GM23248 (cell line): ENCODE measurements at regions not wholly inside any gene's neighbourhood (a gene's known extent, or its start where the extent isn't known, plus 50 kb on each side); places are given as distances from the start of the nearest gene placed in this dataset.
A peak's percentile ranks its signal among the peaks of the same experiment; 100 is the strongest.

Source experiments
- DNase-seq: peaks from one replicate; pipeline ENCODE4 v3.0.0-alpha.2; 2015
- H2AFZ ChIP-seq: fragments of 200-600 bp; sonication (generic); 2 replicates; pipeline ENCODE4 v1.6.1; 2016; ENCODE audit warnings: antibody characterized with exemption
- H3F3A ChIP-seq: fragments of 200-600 bp; sonication (generic); 2 replicates; pipeline ENCODE4 v1.6.1; 2016; ENCODE audit warnings: mild to moderate bottlenecking, antibody characterized with exemption, mixed run types; ENCODE audit not compliant: insufficient read depth
- H3K27ac ChIP-seq: fragments of 200-600 bp; sonication (generic); 2 replicates; pipeline ENCODE4 v1.5.1; 2016; ENCODE audit warnings: mild to moderate bottlenecking
- H3K27me3 ChIP-seq: fragments of 200-600 bp; sonication (generic); replicated peaks from 2 replicates; pipeline ENCODE4 v1.6.1; 2016; ENCODE audit warnings: mild to moderate bottlenecking; ENCODE audit not compliant: insufficient read depth
- H3K36me3 ChIP-seq: fragments of 200-600 bp; sonication (generic); 2 replicates; pipeline ENCODE4 v1.6.1; 2016; ENCODE audit warnings: low read depth, mild to moderate bottlenecking
- H3K4me1 ChIP-seq: fragments of 200-600 bp; sonication (generic); 2 replicates; pipeline ENCODE4 v1.6.1; 2016; ENCODE audit warnings: mild to moderate bottlenecking; ENCODE audit not compliant: insufficient read depth
- H3K4me2 ChIP-seq: fragments of 200-600 bp; sonication (generic); one replicate; pipeline ENCODE4 v1.6.1; 2016; ENCODE audit warnings: mild to moderate bottlenecking; ENCODE audit not compliant: unreplicated experiment
- H3K4me3 ChIP-seq: fragments of 200-600 bp; sonication (generic); 2 replicates; pipeline ENCODE4 v1.5.1; 2016; ENCODE audit warnings: mild to moderate bottlenecking
- H3K79me2 ChIP-seq: fragments of 200-600 bp; sonication (generic); 2 replicates; pipeline ENCODE4 v1.6.1; 2016; ENCODE audit warnings: mild to moderate bottlenecking; ENCODE audit not compliant: insufficient read depth
- H3K9ac ChIP-seq: fragments of 200-600 bp; sonication (generic); 2 replicates; pipeline ENCODE4 v1.6.1; 2016; ENCODE audit warnings: mild to moderate bottlenecking
- H3K9me2 ChIP-seq: fragments of 200-600 bp; sonication (generic); 2 replicates; pipeline ENCODE4 v1.6.1; 2016; ENCODE audit warnings: mixed run types, mild to moderate bottlenecking, moderate library complexity; ENCODE audit not compliant: insufficient read depth
- H3K9me3 ChIP-seq: fragments of 200-600 bp; sonication (generic); one replicate; pipeline ENCODE4 v1.6.1; 2017; ENCODE audit warnings: low read depth
- H4K20me1 ChIP-seq: fragments of 200-600 bp; sonication (generic); 2 replicates; pipeline ENCODE4 v1.6.0; 2016; ENCODE audit not compliant: insufficient read depth
- EZH2 ChIP-seq: fragments of 200-600 bp; sonication (generic); IDR thresholded peaks from 2 replicates; pipeline ENCODE4 v1.6.1; 2018; ENCODE audit warnings: antibody characterized with exemption, mild to moderate bottlenecking; ENCODE audit not compliant: insufficient read depth, poor library complexity, severe bottlenecking
- EZH2phosphoT487 ChIP-seq: fragments of 200-600 bp; sonication (generic); IDR thresholded peaks from 2 replicates; pipeline ENCODE4 v1.6.1; 2018; ENCODE audit warnings: antibody characterized with exemption, moderate library complexity, mild to moderate bottlenecking, low read depth; ENCODE audit not compliant: insufficient read depth
- WGBS, 2 experiments: methylation state at CpG; one replicate each; pipeline ENCODE4 v1.1.6; 2015 to 2017; ENCODE audit warnings: low lambda C conversion rate in 2 of 2, low coverage in 1 of 2; ENCODE audit errors: missing lambda C conversion rate in 2 of 2; 5-methylcytosine and 5-hydroxymethylcytosine counted together
- in situ Hi-C: fragments of 300-500 bp; cut with MboI; formaldehyde crosslinking; loops from 2 replicates; pipeline ENCODE4 v1.15.0; 2020

DNA sequence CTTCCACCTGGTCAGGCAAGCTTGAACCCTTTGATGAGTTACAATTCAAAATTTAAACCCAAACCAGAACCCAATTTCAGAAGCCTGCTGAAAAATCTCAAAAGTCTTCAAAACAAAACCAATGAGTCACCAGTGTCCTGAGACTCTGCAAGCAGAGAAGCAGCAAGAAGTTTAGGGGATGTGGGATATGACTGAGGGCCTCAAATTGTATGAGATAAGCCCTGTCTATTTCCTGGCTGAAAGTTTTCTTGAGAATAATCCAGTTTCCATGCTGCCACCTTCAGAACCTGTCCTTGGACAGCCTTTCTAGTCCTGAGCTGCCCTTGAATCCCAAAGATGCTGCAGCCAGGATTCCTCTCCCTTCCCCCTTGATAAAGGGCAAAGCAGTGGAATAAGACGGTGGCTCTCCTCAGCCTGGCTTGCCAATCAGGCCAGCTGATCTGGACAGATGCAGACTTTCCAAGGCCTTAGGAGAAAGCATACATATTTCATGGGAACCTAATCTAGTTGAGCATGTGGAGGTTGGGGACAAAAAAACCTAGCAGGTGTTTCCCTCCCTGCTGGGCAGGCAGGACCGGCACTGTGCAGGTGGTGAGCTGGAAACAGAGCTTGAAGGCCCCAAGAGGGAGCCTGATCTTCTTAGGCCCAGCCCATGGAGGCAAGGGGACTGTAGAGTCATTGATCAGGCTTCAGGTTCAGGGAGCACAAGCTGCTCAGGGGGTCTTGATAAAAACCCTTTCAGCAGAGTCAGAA lies 278.0 kb upstream of the MGAT5 start:
- no peak overlapping the region for H3K4me3 ChIP-seq
- H3F3A ChIP-seq = no peaks in the 10 kb centered on the region
- in situ Hi-C loops = no loop called here
- no peaks in the 10 kb centered on the region for H3K79me2 ChIP-seq
- H3K4me1 ChIP-seq = no peaks in the 10 kb centered on the region; the same call in 1 of the 2 replicates
- H3K4me2 ChIP-seq = no peak overlapping the region
- no peak for TF ChIP-seq EZH2phosphoT487
- TF ChIP-seq EZH2 = no peak
- no peaks in the 10 kb centered on the region for H3K9me3 ChIP-seq
- 13% methylated on average over 2 of the region's 2 CpGs for WGBS, 2 experiments
- no peaks in the 10 kb centered on the region for H3K9me2 ChIP-seq
- no peaks in the 10 kb centered on the region for H3K36me3 ChIP-seq
- no peak overlapping the region for H3K27ac ChIP-seq
- DNase-seq = peak; percentile 8
- no peaks in the 10 kb centered on the region for H4K20me1 ChIP-seq
- H3K27me3 ChIP-seq = peaks cover 16% of the 10 kb centered on the region
- no peak overlapping the region for H3K9ac ChIP-seq
- H2AFZ ChIP-seq = no peak overlapping the region

DNA sequence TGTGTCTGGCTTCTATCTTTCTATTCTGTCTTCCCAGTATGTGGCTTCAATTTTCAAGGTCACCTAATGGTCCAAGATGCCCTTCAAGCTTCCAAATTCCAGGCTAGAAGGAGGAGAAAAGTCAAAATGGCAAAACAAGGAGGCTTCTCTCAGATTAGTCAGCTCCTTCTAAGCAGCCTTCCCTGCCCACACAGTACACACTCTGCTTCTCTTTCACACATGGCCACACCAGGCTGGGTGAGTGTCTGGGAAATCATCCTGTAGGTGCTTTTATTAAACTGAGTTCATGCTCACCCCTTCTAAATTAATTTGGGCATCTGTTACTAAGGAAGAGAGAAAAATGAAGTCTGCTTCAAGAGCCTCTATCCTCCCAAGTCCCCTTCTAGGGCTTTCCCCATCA lies 277.2 kb upstream of the MGAT5 start:
- H3K4me2 ChIP-seq = no peak overlapping the region
- H4K20me1 ChIP-seq = no peaks in the 10 kb centered on the region
- no peaks in the 10 kb centered on the region for H3K9me2 ChIP-seq
- H2AFZ ChIP-seq = no peak overlapping the region
- DNase-seq = no peak
- H3K9me3 ChIP-seq = no peaks in the 10 kb centered on the region
- TF ChIP-seq EZH2 (no peak), EZH2phosphoT487 (no peak)
- in situ Hi-C loops = no loop called here
- no peaks in the 10 kb centered on the region for H3K36me3 ChIP-seq
- no peak overlapping the region for H3K27ac ChIP-seq
- H3K9ac ChIP-seq = no peak overlapping the region
- no peak overlapping the region for H3K4me3 ChIP-seq
- no peaks in the 10 kb centered on the region; the same call in 1 of the 2 replicates for H3K4me1 ChIP-seq
- no peaks in the 10 kb centered on the region for H3K79me2 ChIP-seq
- no peaks in the 10 kb centered on the region for H3F3A ChIP-seq
- peaks cover 8% of the 10 kb centered on the region for H3K27me3 ChIP-seq

DNA sequence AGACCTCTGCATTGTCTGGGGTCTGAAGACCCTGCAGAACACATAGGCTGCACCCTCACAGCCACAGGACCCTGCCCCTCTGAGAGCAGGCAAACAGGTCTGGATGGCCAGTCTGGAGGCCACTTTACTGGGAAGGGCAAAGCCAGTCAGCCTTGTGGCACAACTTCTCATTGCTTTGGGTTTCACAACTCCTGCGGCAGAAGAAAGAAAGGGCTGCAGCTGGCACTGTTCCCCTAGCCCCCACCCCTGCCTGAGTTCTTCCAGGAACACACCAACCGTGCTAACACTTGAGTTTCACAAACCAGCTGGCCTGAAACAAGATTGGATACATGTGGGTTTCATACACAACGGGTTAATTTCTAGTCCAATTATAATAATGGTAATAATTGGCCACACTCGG lies 276.5 kb upstream of the MGAT5 start:
- 0 to 6% methylated on average over 4 of the region's 4 CpGs for WGBS, 2 experiments
- Histone ChIP-seq H3K9me2 (no peaks in the 10 kb centered on the region), H3K27ac (no peak overlapping the region), H4K20me1 (no peaks in the 10 kb centered on the region), H3K27me3 (0 out of 2 replicates have a peak, but pooled peaks cover 5% of the 10 kb centered on the region), H3K9me3 (no peaks in the 10 kb centered on the region), H3K4me1 (no peaks in the 10 kb centered on the region; the same call in 1 of the 2 replicates), H2AFZ (no peak overlapping the region), H3F3A (no peaks in the 10 kb centered on the region), H3K36me3 (no peaks in the 10 kb centered on the region), H3K9ac (no peak overlapping the region), H3K79me2 (no peaks in the 10 kb centered on the region), H3K4me2 (no peak overlapping the region), H3K4me3 (no peak overlapping the region)
- DNase-seq = no peak
- in situ Hi-C loops = no loop called here
- TF ChIP-seq EZH2phosphoT487 (no peak), EZH2 (no peak)

DNA sequence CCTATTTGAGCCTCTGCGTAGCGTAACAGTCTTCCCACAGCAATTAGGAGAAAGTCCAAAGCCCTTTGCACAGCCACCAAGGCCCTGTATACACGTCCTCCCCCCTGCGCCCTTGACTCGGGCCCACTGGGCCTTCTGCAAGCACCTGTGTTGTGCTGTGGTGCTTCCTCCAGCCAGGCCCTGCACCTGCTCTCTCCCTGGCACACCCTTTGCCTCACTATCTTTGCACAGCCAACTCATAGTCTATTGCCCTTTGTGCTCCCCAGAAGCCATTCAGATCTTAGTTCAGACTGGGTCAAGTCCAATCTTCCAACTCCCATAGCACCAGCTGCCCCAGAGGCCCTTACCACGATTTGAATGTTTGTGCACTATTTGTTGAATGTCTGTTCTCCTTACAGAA lies 271.6 kb upstream of the MGAT5 start:
- WGBS, 2 experiments = 28 to 36% methylated on average over 6 of the region's 6 CpGs
- no peaks in the 10 kb centered on the region for H3K36me3 ChIP-seq
- TF ChIP-seq EZH2phosphoT487 (no peak), EZH2 (no peak)
- no peak overlapping the region for H3K4me3 ChIP-seq
- H3K79me2 ChIP-seq = no peaks in the 10 kb centered on the region
- H3K9ac ChIP-seq = no peak overlapping the region
- H3K27me3 ChIP-seq = no peaks in the 10 kb centered on the region
- no peaks in the 10 kb centered on the region for H4K20me1 ChIP-seq
- H3K4me2 ChIP-seq = no peak overlapping the region
- H3K27ac ChIP-seq = no peak overlapping the region
- no peaks in the 10 kb centered on the region; the same call in 1 of the 2 replicates for H3K4me1 ChIP-seq
- H2AFZ ChIP-seq = no peak overlapping the region
- no peaks in the 10 kb centered on the region for H3F3A ChIP-seq
- H3K9me2 ChIP-seq = no peaks in the 10 kb centered on the region
- in situ Hi-C loops = no loop called here
- DNase-seq = no peak
- H3K9me3 ChIP-seq = no peaks in the 10 kb centered on the region

DNA sequence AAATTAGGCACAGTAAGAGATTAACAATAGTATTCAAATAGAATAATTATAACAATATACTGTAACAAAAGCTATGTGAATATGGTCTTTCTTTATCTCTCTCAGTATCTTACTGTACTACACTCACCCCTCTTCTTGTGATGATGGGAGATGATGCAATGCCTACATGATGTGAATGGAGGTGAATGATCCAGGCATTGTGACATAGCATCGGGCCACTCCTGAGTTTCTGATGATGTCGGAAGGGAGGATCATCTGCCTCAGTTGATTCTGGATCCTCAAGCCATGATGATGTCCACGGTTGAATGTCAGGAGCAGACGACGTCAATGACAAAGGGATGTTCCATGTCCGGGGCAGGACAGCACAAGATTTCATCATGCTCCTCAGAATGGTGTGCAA lies 268.3 kb upstream of the MGAT5 start:
- no peak overlapping the region for H3K27ac ChIP-seq
- H3K79me2 ChIP-seq = no peaks in the 10 kb centered on the region
- no peaks in the 10 kb centered on the region for H3K27me3 ChIP-seq
- no peaks in the 10 kb centered on the region for H4K20me1 ChIP-seq
- H3K36me3 ChIP-seq = no peaks in the 10 kb centered on the region
- WGBS, 2 experiments = 44 to 48% methylated on average over 6 of the region's 6 CpGs
- TF ChIP-seq EZH2phosphoT487 (no peak), EZH2 (no peak)
- H3F3A ChIP-seq = no peaks in the 10 kb centered on the region
- no peak for DNase-seq
- in situ Hi-C loops = no loop called here
- H3K9ac ChIP-seq = no peak overlapping the region
- H3K4me2 ChIP-seq = no peak overlapping the region
- no peak overlapping the region for H3K4me3 ChIP-seq
- no peaks in the 10 kb centered on the region for H3K9me3 ChIP-seq
- H2AFZ ChIP-seq = no peak overlapping the region
- H3K9me2 ChIP-seq = no peaks in the 10 kb centered on the region
- no peaks in the 10 kb centered on the region; the same call in 1 of the 2 replicates for H3K4me1 ChIP-seq
